HEK293 (cell line): ENCODE measurements at regions not wholly inside any gene's neighbourhood (a gene's known extent, or its start where the extent isn't known, plus 50 kb on each side); places are given as distances from the start of the nearest gene placed in this dataset.

ENCODE experiments used
- CTCF ChIA-PET: fragments of 350-600 bp; formaldehyde crosslinking; extraction: SDS; loops from one replicate; lab custom pipeline; 2021; ENCODE audit warnings: antibody characterized with exemption; lab: Yijun Ruan, JAX
- POLR2A ChIA-PET: fragments of 300-600 bp; formaldehyde crosslinking; extraction: SDS; loops from one replicate; lab custom pipeline; 2020; ENCODE audit warnings: antibody characterized with exemption, inconsistent platforms; lab: Yijun Ruan, JAX
- H3K27ac ChIP-seq: fragments of 200-500 bp; sonication (Bioruptor generic); 2 replicates; pipeline ENCODE4 v1.5.1; 2014; ENCODE audit warnings: low read depth, low read length, control low read depth, inconsistent platforms; ENCODE audit errors: extremely low read depth
- H3K36me3 ChIP-seq, 2 experiments: fragments of 200-500 bp in 1 of 2; sonication (Bioruptor generic) in 1 of 2; 1 replicate in 1 of 2; 2 replicates in 1 of 2; pipeline ENCODE4 v1.5.1; 2014 to 2017; ENCODE audit warnings: inconsistent platforms in 2 of 2, low read length in 2 of 2; ENCODE audit not compliant: control insufficient read depth in 2 of 2, insufficient read depth in 1 of 2
- H3K4me1 ChIP-seq: fragments of 200-500 bp; sonication (Bioruptor generic); 2 replicates; pipeline ENCODE4 v1.5.1; 2014; ENCODE audit warnings: mild to moderate bottlenecking, low read length, inconsistent platforms; ENCODE audit not compliant: control insufficient read depth, insufficient read depth
- H3K4me3 ChIP-seq: 2 replicates; pipeline ENCODE4 v1.5.1; 2011; ENCODE audit warnings: low read depth, mild to moderate bottlenecking, control low read depth, low read length, moderate library complexity
- H3K9me3 ChIP-seq: fragments of 200-500 bp; sonication (Bioruptor generic); 2 replicates; pipeline ENCODE4 v1.5.1; 2014; ENCODE audit warnings: low read depth, low read length, inconsistent platforms; ENCODE audit not compliant: control insufficient read depth, insufficient read depth
- CTCF ChIP-seq: fragments of 450-650 bp; formaldehyde crosslinking; IDR thresholded peaks from 2 replicates; pipeline ENCODE4 v1.5.1; 2016; ENCODE audit warnings: missing biosample characterization, missing genetic modification characterization
- ELK4 ChIP-seq: IDR thresholded peaks from 2 replicates; pipeline ENCODE4 v1.6.1; 2011; ENCODE audit warnings: mild to moderate bottlenecking, low read depth, low read length, borderline replicate concordance
- HOXD13 ChIP-seq: sonication (generic); formaldehyde crosslinking; IDR thresholded peaks from 2 replicates; pipeline ENCODE4 v1.8.0; 2022; ENCODE audit warnings: missing genetic modification reagents, borderline replicate concordance
- KLF16 ChIP-seq: fragments of 450-650 bp; formaldehyde crosslinking; IDR thresholded peaks from 2 replicates; pipeline ENCODE4 v1.5.1; 2017; ENCODE audit warnings: missing biosample characterization, missing genetic modification characterization
- PBX3 ChIP-seq: sonication (generic); formaldehyde crosslinking; IDR thresholded peaks from 2 replicates; pipeline ENCODE4 v1.8.1; 2022; ENCODE audit warnings: mild to moderate bottlenecking, moderate library complexity, missing genetic modification reagents
- SALL2 ChIP-seq: fragments of 450-650 bp; formaldehyde crosslinking; IDR thresholded peaks from 2 replicates; pipeline ENCODE4 v1.5.0; 2017; ENCODE audit warnings: missing biosample characterization, mild to moderate bottlenecking, missing genetic modification characterization, borderline replicate concordance
- YY1 ChIP-seq: fragments of 450-650 bp; formaldehyde crosslinking; IDR thresholded peaks from 2 replicates; pipeline ENCODE4 v1.5.1; 2018; ENCODE audit warnings: missing biosample characterization, missing genetic modification characterization
- ZIC2 ChIP-seq: fragments of 450-650 bp; formaldehyde crosslinking; IDR thresholded peaks from 2 replicates; pipeline ENCODE4 v1.5.1; 2016; ENCODE audit warnings: missing biosample characterization, missing genetic modification characterization
- ZNF19 ChIP-seq: fragments of 450-650 bp; formaldehyde crosslinking; IDR thresholded peaks from 2 replicates; pipeline ENCODE4; 2016; ENCODE audit warnings: missing biosample characterization, missing genetic modification characterization, low read depth
- ZNF529 ChIP-seq: fragments of 450-650 bp; formaldehyde crosslinking; IDR thresholded peaks from 2 replicates; pipeline ENCODE4 v1.5.1; 2017; ENCODE audit warnings: missing genetic modification characterization, missing biosample characterization; ENCODE audit not compliant: insufficient replicate concordance
- ZNF555 ChIP-seq: fragments of 450-650 bp; formaldehyde crosslinking; conservative IDR thresholded peaks from 2 replicates; pipeline ENCODE4 v1.5.1; 2017; ENCODE audit warnings: missing biosample characterization, mild to moderate bottlenecking, missing genetic modification characterization, inconsistent platforms
- ZNF561 ChIP-seq: fragments of 450-650 bp; IDR thresholded peaks from 2 replicates; pipeline ENCODE4 v1.5.1; 2018; ENCODE audit warnings: missing biosample characterization, missing genetic modification characterization, borderline replicate concordance
- ZNF624 ChIP-seq: fragments of 450-650 bp; formaldehyde crosslinking; IDR thresholded peaks from 2 replicates; pipeline ENCODE4 v1.5.1; 2017; ENCODE audit warnings: missing biosample characterization, missing genetic modification characterization
- ZNF677 ChIP-seq: fragments of 450-650 bp; IDR thresholded peaks from 2 replicates; pipeline ENCODE4 v1.5.0; 2018; ENCODE audit warnings: missing biosample characterization, mild to moderate bottlenecking, missing genetic modification characterization, moderate library complexity
- ZSCAN23 ChIP-seq: fragments of 450-650 bp; formaldehyde crosslinking; IDR thresholded peaks from 2 replicates; pipeline ENCODE4 v1.5.1; 2016; ENCODE audit warnings: missing biosample characterization, missing genetic modification characterization
- ZSCAN30 ChIP-seq: fragments of 450-650 bp; IDR thresholded peaks from 2 replicates; pipeline ENCODE4 v1.5.1; 2018; ENCODE audit warnings: missing biosample characterization, mild to moderate bottlenecking, missing genetic modification characterization, moderate library complexity
- ZXDB ChIP-seq: fragments of 450-650 bp; formaldehyde crosslinking; IDR thresholded peaks from 2 replicates; pipeline ENCODE4 v1.5.1; 2016; ENCODE audit warnings: missing biosample characterization, missing genetic modification characterization

GRCh38 chr6:170134471-170135440, 156.1 kb downstream of the DLL1 start (continued):
- no peak for TF ChIP-seq KLF16
- TF ChIP-seq, all 188 proteins: peak for 0

- Histone ChIP-seq H3K9me3 (no peaks in the 10 kb centered on the region), H3K36me3 (no peaks in the 10 kb centered on the region), H3K4me1 (no peaks in the 10 kb centered on the region), H3K4me3 (no peak overlapping the region), H3K27ac (no peak overlapping the region)
- CTCF ChIA-PET = no interaction called here
- no peak for TF ChIP-seq ZSCAN30 (tag by site-specific recombination)
- POLR2A ChIA-PET = no interaction called here
Observed at GRCh38 chr6:170134031-170134470, 156.8 kb downstream of the DLL1 start.

GRCh38 chr6:170132561-170132991, 158.3 kb downstream of the DLL1 start:
- TF ChIP-seq ZSCAN23 (tag by site-specific recombination) (no peak), ZNF561 (tag by site-specific recombination) (no peak), ZIC2 (tag by site-specific recombination) (no peak), ZNF677 (tag by site-specific recombination) (no peak), ELK4 (no peak), YY1 (tag by site-specific recombination) (no peak), SALL2 (tag by site-specific recombination) (no peak), ZNF555 (tag by site-specific recombination) (no peak), ZNF624 (tag by site-specific recombination) (no peak), ZNF19 (tag by site-specific recombination) (no peak), HOXD13 (no peak), ZXDB (tag by site-specific recombination) (no peak), CTCF (no peak)
- Histone ChIP-seq H3K9me3 (no peaks in the 10 kb centered on the region), H3K4me3 (no peak overlapping the region), H3K4me1 (no peaks in the 10 kb centered on the region), H3K36me3 (no peaks in the 10 kb centered on the region), H3K27ac (no peak overlapping the region)
- POLR2A ChIA-PET = no interaction called here
- CTCF ChIA-PET = no interaction called here

- H3K9me3 ChIP-seq = no peaks in the 10 kb centered on the region
- ChIA-PET CTCF (no interaction called here), POLR2A (no interaction called here)
- TF ChIP-seq ZNF529 (tag by site-specific recombination) (no peak), PBX3 (CRISPR knock-in tag) (no peak)
- H3K36me3 ChIP-seq = no peaks in the 10 kb centered on the region
- H3K27ac ChIP-seq = no peak overlapping the region
- H3K4me3 ChIP-seq = no peak overlapping the region
- no peaks in the 10 kb centered on the region for H3K4me1 ChIP-seq
Observed at GRCh38 chr6:170132011-170132521, 158.8 kb downstream of the DLL1 start.
